ENCODE measurements at regions not wholly inside any gene's neighbourhood (a gene's known extent, or its start where the extent isn't known, plus 50 kb on each side); places are given as distances from the start of the nearest gene placed in this dataset.

DNA sequence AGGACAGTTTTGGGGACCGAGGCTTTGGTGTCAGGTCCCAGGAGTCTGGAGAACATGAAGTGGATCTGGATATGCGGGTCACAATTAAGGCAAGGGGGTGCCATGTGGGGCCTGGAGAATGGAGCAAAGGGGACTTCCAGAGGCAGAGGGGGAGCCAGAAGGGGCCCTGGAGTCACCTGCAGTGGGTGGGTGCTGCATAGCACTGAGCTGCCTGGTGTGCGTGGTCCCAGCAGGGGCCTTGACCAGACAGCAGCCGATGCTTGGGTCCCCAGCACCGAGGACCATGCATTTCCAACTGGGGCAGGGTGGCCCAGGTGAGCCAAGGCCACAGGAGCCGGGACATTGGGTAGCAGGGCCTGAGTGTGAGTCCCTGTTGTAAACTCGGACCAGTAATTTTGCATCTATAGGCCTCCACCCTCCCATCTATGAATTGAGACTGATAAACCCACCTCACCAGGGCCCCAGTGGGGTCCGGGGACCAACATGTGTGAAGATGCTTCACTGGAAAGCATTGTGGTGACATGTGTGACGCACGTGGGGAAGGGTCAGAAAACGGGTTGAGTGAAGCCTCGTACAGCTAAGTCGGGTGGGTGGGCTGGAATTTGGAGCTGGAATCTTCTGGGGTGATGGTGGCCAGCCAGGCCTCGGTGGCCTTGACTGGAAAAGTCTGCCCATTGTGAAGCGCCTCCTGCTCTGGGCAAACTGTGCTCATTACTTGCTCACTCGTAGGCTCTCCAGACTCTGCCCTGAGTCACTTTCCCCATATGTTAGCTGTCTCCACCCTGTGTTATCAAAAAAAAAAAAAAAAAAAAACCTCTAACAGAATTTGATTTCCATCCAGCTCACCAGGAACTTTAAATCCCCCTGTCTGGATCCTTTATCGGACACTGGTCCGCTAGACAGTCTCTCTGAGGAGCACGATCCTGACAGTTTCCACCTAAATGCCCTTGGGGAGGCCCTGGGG is 90.5 kb upstream of the ZNF469 start:
- no peak for DNase-seq

DNA sequence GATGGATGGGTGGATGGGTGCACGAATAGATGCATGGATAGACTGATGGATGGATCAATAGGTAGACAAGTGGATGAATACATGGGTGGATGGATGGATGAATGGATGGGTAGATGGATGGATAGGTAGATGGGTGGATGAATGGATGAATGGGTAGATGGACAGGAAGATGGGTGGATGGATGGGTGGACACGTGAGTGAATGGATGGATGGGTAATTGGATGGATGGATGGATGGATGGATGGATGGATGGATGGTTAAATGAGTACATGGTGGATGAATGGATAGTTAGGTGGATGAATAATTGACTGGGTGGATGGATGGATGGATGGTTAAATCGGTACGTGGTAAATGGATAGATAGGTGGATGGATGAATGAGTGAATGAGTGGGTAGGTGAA is 89.7 kb upstream of the ZNF469 start:
- DNase-seq: no peak

- no peak for DNase-seq
These were observed 86.9 kb upstream of the ZNF469 start for GRCh38 chr16:88295671-88296436.

GRCh38 chr16:88296437-88297177 is 86.2 kb upstream of the ZNF469 start:
- DNase-seq: no peak

- no peak for DNase-seq
These were observed 85.5 kb upstream of the ZNF469 start for GRCh38 chr16:88297178-88297720.

GRCh38 chr16:88298181-88298832 is 84.5 kb upstream of the ZNF469 start:
- DNase-seq: no peak

- no peak for DNase-seq
These were observed 83.7 kb upstream of the ZNF469 start for GRCh38 chr16:88298833-88299745.

DNA sequence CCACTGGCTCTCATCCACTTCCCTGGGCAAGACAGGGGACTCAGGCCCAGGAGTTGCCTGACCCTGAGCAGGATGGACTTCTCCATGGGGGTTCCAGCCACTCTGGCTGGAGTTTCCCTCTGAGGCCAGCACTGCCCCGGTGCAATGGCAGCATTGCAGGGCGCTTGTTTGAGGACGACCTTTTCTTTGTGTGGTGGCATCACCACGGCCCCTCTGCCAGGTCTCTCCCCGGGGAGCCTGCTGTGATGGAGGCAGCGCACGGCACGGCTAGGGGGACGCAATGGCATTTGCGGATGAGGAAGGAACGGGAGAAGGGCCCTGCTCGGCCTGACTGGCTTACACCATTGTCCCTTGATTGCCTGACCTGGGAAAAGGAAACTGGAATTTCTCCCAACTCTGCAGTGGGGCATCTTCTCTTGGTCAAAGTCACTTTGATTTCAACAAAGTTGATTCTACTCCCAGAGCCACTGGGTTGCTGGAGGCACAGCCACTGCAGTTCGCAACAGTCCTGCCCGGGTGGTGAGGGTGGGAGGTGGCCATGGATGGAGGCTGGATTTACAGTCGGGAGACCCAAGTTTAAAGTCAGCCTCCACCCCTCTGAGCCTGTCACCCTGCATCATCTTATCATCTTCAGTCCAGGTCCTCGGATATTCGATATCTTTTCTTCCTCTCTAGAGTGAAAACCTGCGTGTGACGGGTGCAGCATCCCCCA is 82.9 kb upstream of the ZNF469 start:
- no peak for DNase-seq

- DNase-seq: no peak
These were observed 82.3 kb upstream of the ZNF469 start for GRCh38 chr16:88300463-88300835.

DNA sequence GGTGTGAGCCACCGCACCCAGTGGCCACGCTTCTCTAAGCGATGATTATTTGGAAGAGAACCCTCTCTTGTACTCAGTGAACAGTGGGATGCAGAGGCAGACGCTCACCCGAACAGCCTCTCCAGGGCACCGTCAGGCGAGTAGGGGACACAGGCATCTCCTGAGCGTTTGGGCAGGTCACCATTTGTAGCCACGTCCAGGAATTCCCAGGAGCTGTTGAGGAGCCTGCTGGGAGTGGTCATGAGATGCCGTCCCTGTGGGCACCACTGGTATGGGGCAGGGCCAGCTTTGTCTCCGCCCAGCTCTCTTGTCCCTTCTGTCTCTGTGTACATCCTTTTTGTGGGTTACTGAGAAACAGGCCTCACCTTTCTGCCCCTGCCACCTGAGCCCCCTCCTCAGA is 81.3 kb upstream of the ZNF469 start:
- no peak for DNase-seq

DNA sequence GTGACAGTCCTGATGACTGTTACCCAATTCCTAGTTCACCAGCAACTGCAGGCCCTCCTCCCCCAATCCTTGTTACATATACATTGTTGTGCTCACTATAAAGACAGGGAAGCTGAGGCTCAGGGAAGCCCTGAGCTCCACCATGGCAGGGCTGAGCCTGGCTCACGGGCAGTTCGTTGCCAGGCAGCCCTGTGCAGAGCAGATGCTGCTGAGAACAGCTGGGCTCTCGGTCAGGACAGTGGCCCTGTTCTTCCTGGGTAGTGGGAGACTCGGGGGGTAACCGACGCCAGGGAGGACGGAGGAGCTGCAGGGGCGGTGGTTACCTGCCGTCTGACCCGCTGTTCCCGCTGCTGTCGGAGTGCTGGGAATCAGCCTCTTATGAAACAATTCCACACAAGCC is 80.9 kb upstream of the ZNF469 start:
- no peak for DNase-seq

DNA sequence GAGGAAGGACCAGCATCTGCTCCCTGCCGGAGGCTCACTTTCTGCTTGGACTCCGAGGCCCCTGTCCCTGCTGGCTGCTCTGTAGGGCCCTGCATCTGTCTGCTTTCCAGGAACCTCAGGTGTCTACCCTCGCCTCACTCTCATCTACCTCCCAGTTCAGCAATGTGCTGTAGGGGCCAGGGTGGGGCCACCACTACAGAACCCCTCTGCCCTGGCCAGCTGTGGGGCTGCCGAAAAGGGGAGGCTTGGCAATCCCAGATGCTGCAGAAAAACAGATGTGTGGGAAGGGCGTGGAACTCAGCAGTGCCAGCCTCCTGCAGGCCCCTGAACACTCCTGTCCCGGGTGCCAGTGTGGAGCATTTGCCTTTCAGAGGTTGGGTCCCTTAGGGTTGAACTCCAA is 80.1 kb upstream of the ZNF469 start:
- DNase-seq: no peak

DNA sequence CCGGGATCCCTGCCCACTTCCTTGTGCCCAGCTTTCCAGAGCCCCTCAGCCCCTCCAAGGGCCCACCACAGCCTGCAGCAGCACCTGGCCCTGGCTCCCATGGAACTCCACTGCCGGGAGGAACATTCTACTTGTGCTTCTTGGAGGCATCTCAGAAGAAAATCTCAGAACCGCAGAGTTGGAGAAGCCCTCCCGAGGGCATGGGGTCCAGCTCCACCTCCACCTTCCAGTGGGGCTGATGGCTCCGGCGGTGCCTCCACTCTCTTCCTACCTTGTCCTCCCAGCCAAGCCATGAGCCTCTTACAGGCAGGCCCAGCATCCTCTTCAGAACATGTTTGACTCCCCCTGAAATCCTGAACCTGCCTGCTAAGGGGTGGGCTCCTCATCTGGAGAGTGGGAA is 79.4 kb upstream of the ZNF469 start:
- no peak for DNase-seq

DNA sequence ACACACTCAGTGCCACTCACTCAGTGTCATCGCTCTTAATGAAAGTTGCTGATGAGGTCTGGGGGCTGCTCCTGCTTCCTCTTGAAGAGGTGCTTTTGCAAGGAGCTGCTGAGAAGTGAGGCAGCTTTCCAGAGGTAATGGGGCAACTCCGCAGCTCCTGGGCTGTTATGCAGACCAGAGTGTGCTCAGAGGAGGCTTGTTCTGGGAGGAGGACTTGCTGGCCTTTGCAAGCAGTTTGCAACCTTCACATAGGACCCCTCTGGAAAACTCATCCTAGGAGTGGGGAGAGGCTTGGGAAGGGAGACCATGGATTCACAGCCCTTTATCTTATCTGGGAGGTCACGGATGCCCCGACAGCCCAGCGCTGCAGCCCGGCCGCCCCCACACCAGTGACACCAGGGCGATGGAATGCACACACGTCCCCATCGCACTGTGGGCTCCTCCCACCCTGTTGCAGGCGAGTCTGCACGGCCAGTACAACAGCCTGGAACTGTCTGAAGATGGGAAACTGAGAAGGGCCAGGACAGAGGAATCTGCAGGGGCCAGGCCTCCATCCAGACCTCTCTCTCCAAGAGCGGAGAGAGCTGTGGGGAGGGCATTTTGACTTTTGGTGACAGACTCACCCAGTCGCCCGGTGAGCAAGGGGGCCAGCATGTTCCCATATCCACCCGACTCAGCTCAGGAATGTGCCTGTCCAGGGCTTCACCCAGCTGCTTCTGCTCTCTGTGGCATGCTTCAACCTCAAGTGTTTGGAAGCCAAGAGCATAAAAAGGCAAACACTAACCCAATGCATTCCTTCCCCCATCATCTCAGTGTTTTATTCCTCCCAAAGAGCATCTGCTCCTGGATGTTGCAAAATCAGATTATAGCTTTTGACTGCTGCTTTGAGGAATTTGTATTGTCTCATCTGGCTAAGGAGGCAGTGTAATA is 78.6 kb upstream of the ZNF469 start:
- no peak for DNase-seq

DNA sequence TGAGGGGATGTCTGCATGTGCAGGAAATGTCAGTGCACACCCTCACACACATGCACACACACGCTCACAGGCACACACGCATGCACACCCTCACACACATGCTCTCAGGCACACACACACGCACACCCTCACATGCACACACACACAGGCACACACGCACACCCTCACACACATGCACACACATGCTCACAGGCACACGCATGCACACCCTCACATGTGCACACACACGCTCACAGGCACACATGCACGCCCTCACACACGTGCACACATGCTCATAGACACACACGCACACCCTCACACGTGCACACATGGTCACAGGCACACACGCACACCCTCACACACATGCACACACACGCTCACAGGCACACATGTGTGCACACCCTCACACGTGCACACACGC is 77.6 kb upstream of the ZNF469 start:
- no peak for DNase-seq

- DNase-seq: no peak
These were observed 76.3 kb upstream of the ZNF469 start for GRCh38 chr16:88306411-88306810.

DNA sequence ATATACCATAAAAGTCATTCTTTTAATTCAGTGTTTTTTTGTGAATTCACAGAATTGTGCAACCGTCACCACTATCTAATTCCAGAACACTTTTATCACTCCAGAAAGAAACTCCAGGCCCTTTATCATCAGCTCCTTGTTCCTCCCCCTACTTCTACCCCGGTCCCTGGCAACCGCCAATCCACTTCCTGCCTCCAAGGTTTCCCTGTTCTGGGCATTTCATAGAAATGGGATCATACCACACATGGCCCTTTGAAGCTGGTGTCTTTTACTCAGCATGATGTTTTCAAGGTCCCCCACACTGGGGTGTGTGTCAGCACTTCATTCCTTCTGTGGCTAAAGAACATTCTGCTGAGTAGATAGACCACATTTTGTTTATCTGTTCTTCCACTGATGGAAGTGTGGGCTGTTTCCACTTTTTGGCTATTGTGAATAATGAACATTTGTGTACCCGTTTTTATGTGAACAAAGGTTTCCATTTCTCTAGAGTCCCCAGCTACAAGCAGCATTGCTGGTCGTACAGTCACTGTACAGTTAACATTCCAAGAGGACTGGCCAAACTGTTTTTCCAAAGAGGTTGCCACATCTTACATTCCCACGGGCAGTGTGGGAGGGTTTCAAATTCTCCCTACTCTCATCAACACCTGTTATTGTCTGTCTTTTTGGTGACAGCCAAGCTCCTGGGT is 75.8 kb upstream of the ZNF469 start:
- DNase-seq: no peak

- DNase-seq: no peak
These were observed 74.2 kb upstream of the ZNF469 start for GRCh38 chr16:88308441-88309173.

Measured in activated CD8-positive, alpha-beta memory T cell treated with anti-CD3 and anti-CD28 coated beads, Interleukin-2, amount 50 U/mL, for 48 hours (primary cell).